Esophagus muscularis mucosa (tissue), 4 donors: ENCODE measurements at regions not wholly inside any gene's neighbourhood (a gene's known extent, or its start where the extent isn't known, plus 50 kb on each side); places are given as distances from the start of the nearest gene placed in this dataset.
"Not testable (repeated sequence)": the region's sequence is repeated elsewhere in the genome, so short reads cannot be mapped to it uniquely, and the experiment has no call there.

ENCODE experiments used
- DNase-seq: peaks from one replicate; pipeline ENCODE4 v3.0.0-alpha.2; 2017; ENCODE audit errors: extremely low spot score
- H3K27ac ChIP-seq, 4 donors: fragments of 200-600 bp; sonication (generic); replicated peaks in 1 of 4; 1 replicate in 3 of 4; 2 replicates in 1 of 4; pipeline ENCODE4 v1.5.1; 2016 to 2019; ENCODE audit warnings: mild to moderate bottlenecking in 1 of 4
- H3K27me3 ChIP-seq, 4 donors: fragments of 200-600 bp; sonication (generic); one replicate each; pipeline versions ENCODE4 v1.5.1 to v1.6.0; 2016 to 2019
- H3K36me3 ChIP-seq, 4 donors: fragments of 200-600 bp; sonication (generic); one replicate each; pipeline ENCODE4 v1.5.1; 2016 to 2019
- H3K4me1 ChIP-seq, 4 donors: fragments of 200-600 bp; sonication (generic); one replicate each; pipeline ENCODE4 v1.5.1; 2016 to 2019
- H3K4me3 ChIP-seq, 4 donors: fragments of 200-600 bp; sonication (generic); 1 replicate in 2 of 4; 2 replicates in 2 of 4; pipeline ENCODE4 v1.5.1; 2016 to 2019; ENCODE audit warnings: mild to moderate bottlenecking in 4 of 4, moderate library complexity in 1 of 4
- H3K9me3 ChIP-seq, 4 donors: fragments of 200-600 bp; sonication (generic); 1 replicate in 3 of 4; 2 replicates in 1 of 4; pipeline ENCODE4 v1.5.1; 2016 to 2019
- CTCF ChIP-seq, 3 experiments: fragments of 200-600 bp in 2 of 3; fragments of 450-650 bp in 1 of 3; sonication (generic) in 2 of 3; IDR thresholded peaks; one replicate each; pipeline ENCODE4 v1.5.1; 2017 to 2019; ENCODE audit warnings: antibody characterized with exemption in 3 of 3, mild to moderate bottlenecking in 2 of 3, moderate library complexity in 1 of 3
- EP300 ChIP-seq: sonication (generic); formaldehyde crosslinking; IDR thresholded peaks from one replicate; pipeline ENCODE4 v1.6.1; 2017; ENCODE audit warnings: antibody characterized with exemption
- POLR2A ChIP-seq: fragments of 450-650 bp; IDR thresholded peaks from one replicate; pipeline ENCODE4 v1.6.1; 2017; ENCODE audit warnings: antibody characterized with exemption, moderate library complexity, mild to moderate bottlenecking, low read depth
- POLR2AphosphoS5 ChIP-seq, 2 donors: sonication (generic); formaldehyde crosslinking; IDR thresholded peaks; one replicate each; pipeline ENCODE4 v1.6.1; 2017; ENCODE audit warnings: antibody characterized with exemption in 2 of 2
- WGBS: methylation state at CpG from one replicate; pipeline ENCODE4 v1.1.5; 2018; 5-methylcytosine and 5-hydroxymethylcytosine counted together
- intact Hi-C: fragments of 100-400 bp; cut with DNase I; formaldehyde crosslinking; loops from one replicate; pipeline ENCODE4 v1.15.1; 2023

- TF ChIP-seq POLR2A (no peak), POLR2AphosphoS5 (IDR thresholded peaks at IDR 0.05) (no peak), CTCF (IDR thresholded peaks at IDR 0.05) (no peak), EP300 (no peak)
- no peak overlapping the region for H3K4me3 ChIP-seq
- no peaks in the 10 kb centered on the region for H3K4me1 ChIP-seq
- H3K27me3 ChIP-seq = peaks cover 0 to 3% (median 0%) of the 10 kb centered on the region in 4 donors
- intact Hi-C loops = no loop called here
- no peaks in the 10 kb centered on the region for H3K36me3 ChIP-seq
- H3K27ac ChIP-seq = no peak overlapping the region
- no peaks in the 10 kb centered on the region for H3K9me3 ChIP-seq
- 51% methylated on average over 2 of the region's 2 CpGs for WGBS
- DNase-seq = no peak
Observed at GRCh38 chr17:6926667-6927066, 69.2 kb upstream of the ALOX12 start.

GRCh38 chr17:6927290-6928126 lies 68.3 kb upstream of the ALOX12 start:
- no peak for TF ChIP-seq POLR2AphosphoS5 (IDR thresholded peaks at IDR 0.05)
- no peak for TF ChIP-seq POLR2A
- no peak for TF ChIP-seq CTCF (IDR thresholded peaks at IDR 0.05)
- TF ChIP-seq EP300 = no peak
- Histone ChIP-seq H3K4me1 (no peaks in the 10 kb centered on the region), H3K4me3 (no peak overlapping the region), H3K27ac (no peak overlapping the region), H3K9me3 (no peaks in the 10 kb centered on the region), H3K36me3 (no peaks in the 10 kb centered on the region), H3K27me3 (peaks cover 0 to 3% (median 0%) of the 10 kb centered on the region in 4 donors)
- DNase-seq = no peak
- intact Hi-C loops = no loop called here
- WGBS = 86% methylated on average over 2 of the region's 2 CpGs

GRCh38 chr17:6928193-6928592 lies 67.7 kb upstream of the ALOX12 start:
- DNase-seq = no peak
- Histone ChIP-seq H3K27ac (no peak overlapping the region), H3K9me3 (no peaks in the 10 kb centered on the region), H3K36me3 (no peaks in the 10 kb centered on the region), H3K4me3 (no peak overlapping the region), H3K27me3 (peaks cover 0 to 3% (median 0%) of the 10 kb centered on the region in 4 donors), H3K4me1 (no peaks in the 10 kb centered on the region)
- TF ChIP-seq POLR2A = no peak
- TF ChIP-seq POLR2AphosphoS5 (IDR thresholded peaks at IDR 0.05) = no peak
- no peak for TF ChIP-seq CTCF (IDR thresholded peaks at IDR 0.05)
- no peak for TF ChIP-seq EP300
- intact Hi-C loops = no loop called here

- intact Hi-C loops = no loop called here
- Histone ChIP-seq H3K27me3 (peaks cover 0 to 3% (median 0%) of the 10 kb centered on the region in 4 donors), H3K9me3 (no peaks in the 10 kb centered on the region), H3K36me3 (no peaks in the 10 kb centered on the region), H3K27ac (no peak overlapping the region), H3K4me3 (no peak overlapping the region), H3K4me1 (peaks cover 0 to 1% (median 0%) of the 10 kb centered on the region in 4 donors)
- no peak for DNase-seq
- TF ChIP-seq CTCF (IDR thresholded peaks at IDR 0.05) (no peak), EP300 (no peak), POLR2AphosphoS5 (IDR thresholded peaks at IDR 0.05) (no peak), POLR2A (no peak)
Observed at GRCh38 chr17:6930749-6931148, 65.1 kb upstream of the ALOX12 start.

- intact Hi-C loops, H3K27ac ChIP-seq, H3K27me3 ChIP-seq, H3K4me3 ChIP-seq, H3K9me3 ChIP-seq, H3K36me3 ChIP-seq, H3K4me1 ChIP-seq: not testable (repeated sequence)
- WGBS = 94% methylated on average over 2 of the region's 2 CpGs
- peak; percentile 31 for DNase-seq
Observed at GRCh38 chr17:6934544-6934943, 61.3 kb upstream of the ALOX12 start.
